HAP-1 (cell line): ENCODE measurements at regions not wholly inside any gene's neighbourhood (a gene's known extent, or its start where the extent isn't known, plus 50 kb on each side); places are given as distances from the start of the nearest gene placed in this dataset.
A peak's percentile ranks its signal among the peaks of the same experiment; 100 is the strongest.

Experiments
- DNase-seq, 2 experiments: peaks; one replicate each; pipeline ENCODE4 v3.0.0-alpha.2; 2016 to 2020; ENCODE audit warnings: low spot score in 2 of 2
- H3K27me3 ChIP-seq: fragments of 250-450 bp; sonication (Bioruptor Pico); 2 replicates; pipeline ENCODE4 v1.5.1; 2020; ENCODE audit warnings: low read depth, mild to moderate bottlenecking, moderate library complexity
- H3K36me3 ChIP-seq: fragments of 250-450 bp; sonication (Bioruptor Pico); replicated peaks from 2 replicates; pipeline ENCODE4 v1.5.1; 2020; ENCODE audit warnings: mild to moderate bottlenecking
- H3K4me1 ChIP-seq: fragments of 250-450 bp; sonication (Bioruptor Pico); 2 replicates; pipeline ENCODE4 v1.5.1; 2020; ENCODE audit warnings: mild to moderate bottlenecking
- H3K4me3 ChIP-seq: fragments of 250-450 bp; sonication (Bioruptor Pico); 2 replicates; pipeline ENCODE4 v1.5.1; 2020; ENCODE audit warnings: mild to moderate bottlenecking, moderate library complexity
- H3K9me3 ChIP-seq: fragments of 250-450 bp; sonication (Bioruptor Pico); 2 replicates; pipeline ENCODE4 v1.5.1; 2020; ENCODE audit warnings: mild to moderate bottlenecking, moderate library complexity
- in situ Hi-C: fragments of 300-500 bp; cut with MboI; formaldehyde crosslinking; loops from 3 replicates; pipeline ENCODE4 v1.14.3; 2020; ENCODE audit warnings: low sequenced_read_pairs, inconsistent platforms, mixed read lengths

DNA sequence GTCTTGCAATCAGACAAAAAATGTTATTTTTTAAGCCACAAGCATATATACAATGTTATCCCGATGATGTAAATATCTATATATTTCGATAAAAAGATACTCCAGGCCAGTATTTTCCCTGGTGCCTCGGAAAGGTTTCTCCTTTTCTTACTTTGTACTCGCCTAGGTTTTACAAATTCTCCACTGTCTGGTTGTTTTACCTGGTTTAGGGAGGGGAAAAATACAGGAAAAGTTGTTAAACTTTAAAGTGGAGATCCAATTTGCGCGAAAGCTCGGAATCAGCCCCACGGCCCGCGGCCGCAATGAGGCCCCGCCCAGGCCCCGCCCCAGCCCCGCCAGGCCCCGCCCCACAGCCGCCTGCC is 58.4 kb upstream of the WNT7B start:
- peak overlapping the region; percentile 38 for H3K4me3 ChIP-seq
- H3K27me3 ChIP-seq, result no peaks in the 10 kb centered on the region
- no peaks in the 10 kb centered on the region for H3K9me3 ChIP-seq
- no peaks in the 10 kb centered on the region for H3K36me3 ChIP-seq
- H3K4me1 ChIP-seq, result peaks cover 36% of the 10 kb centered on the region
- in situ Hi-C loops, result loop anchor here (25.0 kb wide), 1 partner anchor 98 kb away; no protein-coding TSS in a partner anchor
- DNase-seq, result no peak

DNA sequence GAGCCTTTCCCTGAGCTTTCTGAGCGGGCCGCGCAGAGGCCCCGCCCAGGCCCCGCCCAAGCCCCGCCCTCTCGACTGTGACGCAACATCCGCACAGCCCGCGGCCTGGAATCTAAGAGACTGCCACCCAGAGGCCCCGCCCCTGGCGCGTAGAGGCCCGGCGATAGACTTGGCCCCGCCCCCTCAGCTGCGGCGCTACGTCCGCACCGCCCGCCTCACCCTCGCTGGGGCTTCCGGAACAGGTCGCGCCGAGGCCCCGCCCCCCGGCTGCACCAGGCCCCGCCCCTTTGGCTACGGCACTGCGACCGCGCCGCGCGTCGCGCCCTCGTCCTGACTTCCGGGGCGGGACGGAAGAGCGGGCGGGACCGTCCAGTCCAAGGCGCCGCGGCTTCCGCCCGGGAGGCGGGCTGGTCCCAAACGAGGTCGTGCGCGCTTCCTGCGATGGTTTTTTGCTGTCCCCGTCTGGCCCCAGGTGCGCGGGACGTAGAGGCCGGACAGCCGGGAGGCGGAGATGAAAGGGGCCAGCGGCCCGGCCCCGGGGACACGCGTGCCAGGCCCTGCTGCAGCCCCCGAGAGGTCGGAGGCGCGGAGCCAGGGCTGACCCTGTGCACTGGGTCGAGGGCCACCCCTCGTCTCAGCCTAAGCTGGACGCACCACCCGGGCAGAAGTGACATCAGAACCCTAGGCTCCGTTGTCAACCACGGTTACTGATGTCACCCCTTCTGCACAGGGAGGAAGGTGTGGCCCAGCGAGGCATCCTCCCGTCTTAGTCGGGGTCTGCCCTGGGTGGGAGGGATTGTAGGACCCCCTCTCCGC is 59.0 kb upstream of the WNT7B start:
- Histone ChIP-seq H3K4me3 (peak overlapping the region; percentile 89), H3K36me3 (no peaks in the 10 kb centered on the region), H3K9me3 (no peaks in the 10 kb centered on the region), H3K4me1 (peaks cover 42% of the 10 kb centered on the region), H3K27me3 (no peaks in the 10 kb centered on the region)
- DNase-seq, result peak; percentile 98 to 100
- in situ Hi-C loops, result loop anchor here (25.0 kb wide), 1 partner anchor 99 kb away; no protein-coding TSS in a partner anchor

DNA sequence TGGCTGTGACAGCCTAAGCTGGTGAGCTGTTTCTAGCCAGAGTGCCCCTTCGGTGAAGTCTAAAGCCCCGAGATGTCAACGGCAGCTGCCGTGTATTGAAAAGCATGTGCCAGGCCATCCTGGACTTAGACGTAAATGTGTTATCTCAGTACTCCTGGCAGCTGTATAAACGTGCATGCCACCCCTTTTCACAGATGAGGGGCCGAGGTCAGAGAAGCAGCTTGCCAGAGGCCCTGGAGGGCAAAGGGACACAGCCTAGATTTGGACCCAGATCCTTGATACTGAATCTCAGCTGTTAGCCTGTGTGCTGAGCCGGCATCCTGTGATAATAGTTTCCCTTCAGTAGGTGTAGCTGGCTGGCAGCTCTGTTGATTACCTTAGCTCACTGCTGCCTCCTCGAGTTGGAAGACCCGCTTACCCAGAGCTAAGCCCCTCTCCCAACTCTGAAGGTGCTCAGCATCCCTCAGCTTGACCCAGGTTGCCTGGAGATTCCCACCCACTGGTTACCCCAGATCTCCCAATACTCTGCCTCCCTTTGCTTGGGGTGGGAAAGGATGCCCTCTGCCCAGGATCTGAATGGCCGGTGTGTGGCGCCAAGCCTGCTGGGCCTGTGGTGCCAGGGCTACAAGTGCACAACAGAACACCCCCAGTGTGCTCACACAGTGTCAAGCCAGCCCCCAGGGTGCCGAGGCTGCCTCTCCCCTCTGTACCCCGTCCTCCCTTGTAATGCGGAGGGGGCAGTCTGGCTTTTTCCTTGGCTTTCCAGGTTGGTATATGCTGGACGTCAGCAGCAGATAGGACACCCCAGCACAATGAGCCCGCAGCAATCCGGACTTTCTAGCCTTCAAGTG is 59.8 kb upstream of the WNT7B start:
- no peaks in the 10 kb centered on the region for H3K9me3 ChIP-seq
- H3K27me3 ChIP-seq, result no peaks in the 10 kb centered on the region
- peak overlapping the region; percentile 89 for H3K4me3 ChIP-seq
- peak in 1 of 2 experiments; percentile 60 for DNase-seq
- H3K36me3 ChIP-seq, result no peaks in the 10 kb centered on the region
- H3K4me1 ChIP-seq, result peaks cover 50% of the 10 kb centered on the region
- in situ Hi-C loops, result loop anchor here (25.0 kb wide), 1 partner anchor 99 kb away; no protein-coding TSS in a partner anchor

DNA sequence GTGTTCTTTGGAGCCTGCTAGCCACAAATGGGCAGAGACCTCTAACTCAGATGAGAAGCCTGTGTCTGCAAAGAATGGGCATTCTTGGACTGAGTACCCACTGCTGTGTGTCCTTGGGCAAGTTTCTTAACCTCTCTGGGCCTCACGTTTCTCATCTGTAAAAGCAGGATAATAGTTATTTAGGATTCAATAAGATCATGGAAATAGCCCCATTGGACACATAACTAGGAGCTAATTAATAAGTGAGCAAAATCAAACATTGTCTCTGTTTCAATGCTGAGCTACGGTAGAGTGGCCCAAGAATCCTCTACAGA is 61.2 kb upstream of the WNT7B start:
- Histone ChIP-seq H3K36me3 (peaks cover 5% of the 10 kb centered on the region; the same call in 1 of the 2 replicates), H3K27me3 (no peaks in the 10 kb centered on the region), H3K4me1 (peaks cover 59% of the 10 kb centered on the region), H3K4me3 (no peak overlapping the region), H3K9me3 (no peaks in the 10 kb centered on the region)
- no peak for DNase-seq
- in situ Hi-C loops, result loop anchor here (25.0 kb wide), 1 partner anchor 101 kb away; no protein-coding TSS in a partner anchor

DNA sequence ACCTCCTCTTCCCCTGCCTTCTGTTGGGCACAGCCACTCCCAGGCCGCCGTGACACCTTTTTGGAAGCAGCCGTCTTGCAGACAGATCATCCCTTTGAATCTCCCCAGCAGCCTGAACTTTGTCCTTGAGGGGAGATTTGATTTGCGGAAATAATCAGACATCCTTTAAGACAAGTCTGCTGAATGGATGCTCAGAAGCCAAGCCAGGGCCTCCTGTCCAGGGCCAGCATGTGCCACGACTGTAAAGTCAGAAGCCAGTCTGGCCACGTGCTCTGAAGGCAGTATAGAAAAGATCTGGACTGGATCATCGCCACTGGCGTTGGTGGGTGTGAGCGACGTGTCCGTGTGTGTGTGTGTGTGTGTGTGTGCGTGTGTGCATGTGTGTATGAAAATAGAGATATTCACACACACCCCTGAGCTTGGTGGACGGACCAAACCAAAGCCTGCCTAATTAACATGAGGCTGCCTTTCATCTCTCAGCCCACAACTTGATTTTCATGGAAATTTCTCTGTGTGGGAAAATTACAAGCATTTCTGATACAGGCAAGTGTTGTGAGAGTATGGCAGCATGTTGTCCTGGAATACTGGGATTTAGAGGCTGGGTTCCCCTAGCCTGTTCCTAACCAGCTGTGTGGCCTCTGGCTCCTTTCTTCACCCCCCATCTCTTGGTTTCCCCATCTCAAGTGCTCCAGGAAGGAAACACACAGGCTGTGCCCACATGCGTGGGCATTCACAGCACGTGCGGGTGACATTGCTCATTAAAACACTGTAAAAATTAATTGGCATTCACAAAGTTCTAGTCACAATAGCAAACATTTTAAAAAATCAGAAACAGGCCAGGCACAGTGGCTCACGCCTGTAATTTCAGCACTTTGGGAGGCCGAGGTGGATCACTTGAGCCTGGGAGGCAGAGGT is 61.8 kb upstream of the WNT7B start:
- H3K4me1 ChIP-seq, result peaks cover 66% of the 10 kb centered on the region
- H3K4me3 ChIP-seq, result no peak overlapping the region
- H3K36me3 ChIP-seq, result peaks cover 5% of the 10 kb centered on the region; the same call in 1 of the 2 replicates
- H3K9me3 ChIP-seq, result no peaks in the 10 kb centered on the region
- DNase-seq, result peak; percentile 68 to 74
- no peaks in the 10 kb centered on the region for H3K27me3 ChIP-seq
- in situ Hi-C loops, result loop anchor here (25.0 kb wide), 1 partner anchor 101 kb away; no protein-coding TSS in a partner anchor

DNA sequence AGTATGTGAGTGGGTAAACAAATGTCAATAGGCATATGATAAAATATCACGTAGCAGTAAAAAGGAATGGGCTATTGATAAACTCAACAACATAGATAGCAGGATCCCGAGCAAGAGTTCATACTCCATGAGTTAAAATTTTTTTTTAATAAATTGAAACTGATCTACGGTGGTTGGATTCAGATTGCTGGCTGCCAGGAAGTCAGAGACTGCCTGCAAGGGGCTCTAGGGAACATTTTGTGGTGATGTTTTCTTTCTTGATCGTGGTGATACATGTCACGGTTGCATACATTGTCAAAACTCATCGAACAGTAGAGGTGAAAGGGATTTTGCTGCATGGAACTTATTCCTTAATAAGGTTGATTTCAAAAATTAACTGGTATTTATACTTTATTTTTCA is 62.6 kb upstream of the WNT7B start:
- H3K27me3 ChIP-seq, result no peaks in the 10 kb centered on the region
- H3K9me3 ChIP-seq, result no peaks in the 10 kb centered on the region
- in situ Hi-C loops, result loop anchor here (25.0 kb wide), 1 partner anchor 102 kb away; no protein-coding TSS in a partner anchor
- DNase-seq, result no peak
- peaks cover 71% of the 10 kb centered on the region for H3K4me1 ChIP-seq
- H3K4me3 ChIP-seq, result no peak overlapping the region
- H3K36me3 ChIP-seq, result peaks cover 5% of the 10 kb centered on the region; the same call in 1 of the 2 replicates

DNA sequence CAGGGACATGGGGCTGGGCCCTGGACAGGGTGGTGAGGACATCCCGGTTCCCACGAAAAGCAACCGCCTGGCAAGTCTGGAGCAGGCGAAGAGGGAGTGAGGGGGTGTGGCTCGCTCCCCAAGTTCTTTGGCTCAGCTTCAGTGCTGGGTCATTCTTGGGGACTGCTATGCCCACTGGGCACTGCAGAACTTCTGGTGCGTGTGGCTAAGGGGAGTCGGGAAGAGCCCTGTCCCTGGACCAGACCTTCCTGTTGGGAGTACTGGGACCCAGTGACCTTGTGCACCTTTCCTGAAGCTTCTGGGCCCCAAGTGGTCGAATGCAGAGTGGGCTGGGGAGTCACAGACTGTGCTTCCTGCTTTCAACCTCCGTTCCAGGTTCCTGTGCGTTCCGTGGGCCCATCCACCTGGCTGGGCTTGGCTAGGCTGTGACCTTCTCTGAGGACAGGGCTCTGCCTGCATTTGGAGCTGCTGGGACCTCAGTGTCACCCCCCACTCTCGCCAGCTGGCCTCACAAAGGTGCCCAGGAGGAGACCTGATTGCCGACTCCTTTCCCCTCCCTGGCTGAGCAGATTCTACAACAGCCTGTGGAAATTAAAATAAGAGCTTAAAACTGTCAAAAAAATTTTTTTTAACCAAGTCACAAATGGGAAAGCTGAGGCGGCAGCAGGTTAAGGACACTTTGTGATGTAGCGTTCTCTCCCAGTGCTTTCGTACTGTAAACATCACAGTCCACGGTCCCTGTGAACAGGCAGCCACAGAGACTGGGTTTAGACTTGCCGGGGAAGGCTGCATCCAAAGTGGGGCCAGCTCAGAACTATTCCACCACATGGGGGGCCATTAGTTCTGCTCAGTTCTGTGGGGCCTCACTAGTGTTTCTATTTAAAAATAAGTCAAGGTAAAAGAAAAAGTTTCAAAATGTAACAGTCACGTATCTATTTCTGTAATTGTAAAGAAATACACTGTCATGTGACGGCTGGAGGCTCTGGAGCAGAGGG is 63.8 kb upstream of the WNT7B start:
- peak in 1 of 2 experiments; percentile 21 for DNase-seq
- no peaks in the 10 kb centered on the region for H3K27me3 ChIP-seq
- in situ Hi-C loops, result loop anchor here (25.0 kb wide), 1 partner anchor 103 kb away; no protein-coding TSS in a partner anchor
- H3K36me3 ChIP-seq, result peaks cover 5% of the 10 kb centered on the region; the same call in 1 of the 2 replicates
- peaks cover 73% of the 10 kb centered on the region for H3K4me1 ChIP-seq
- H3K9me3 ChIP-seq, result no peaks in the 10 kb centered on the region
- H3K4me3 ChIP-seq, result no peak overlapping the region

DNA sequence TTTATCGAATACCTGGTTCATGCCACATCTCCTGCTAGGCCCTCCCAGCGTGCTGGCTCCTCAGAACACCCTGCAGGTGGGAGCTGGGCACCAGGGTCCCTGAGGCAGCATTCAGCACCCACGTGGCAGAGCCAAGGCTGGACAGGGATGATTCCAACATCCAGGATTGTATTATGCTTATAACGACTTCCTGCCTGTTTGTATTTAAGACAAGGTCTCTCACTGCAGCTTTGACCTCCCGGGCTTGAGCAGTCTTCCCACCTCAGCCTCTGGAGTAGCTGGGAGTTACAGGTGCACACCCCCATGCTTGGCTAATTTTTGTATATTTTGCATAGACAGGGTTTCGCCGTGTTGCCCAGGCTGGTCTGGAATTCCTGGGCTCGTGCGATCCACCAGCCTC is 64.7 kb upstream of the WNT7B start:
- Histone ChIP-seq H3K27me3 (no peaks in the 10 kb centered on the region), H3K4me1 (peaks cover 71% of the 10 kb centered on the region), H3K36me3 (peaks cover 5% of the 10 kb centered on the region; the same call in 1 of the 2 replicates), H3K4me3 (no peak overlapping the region), H3K9me3 (no peaks in the 10 kb centered on the region)
- DNase-seq, result peak in 1 of 2 experiments; percentile 17
- in situ Hi-C loops, result loop anchor here (25.0 kb wide), 1 partner anchor 104 kb away; no protein-coding TSS in a partner anchor

DNA sequence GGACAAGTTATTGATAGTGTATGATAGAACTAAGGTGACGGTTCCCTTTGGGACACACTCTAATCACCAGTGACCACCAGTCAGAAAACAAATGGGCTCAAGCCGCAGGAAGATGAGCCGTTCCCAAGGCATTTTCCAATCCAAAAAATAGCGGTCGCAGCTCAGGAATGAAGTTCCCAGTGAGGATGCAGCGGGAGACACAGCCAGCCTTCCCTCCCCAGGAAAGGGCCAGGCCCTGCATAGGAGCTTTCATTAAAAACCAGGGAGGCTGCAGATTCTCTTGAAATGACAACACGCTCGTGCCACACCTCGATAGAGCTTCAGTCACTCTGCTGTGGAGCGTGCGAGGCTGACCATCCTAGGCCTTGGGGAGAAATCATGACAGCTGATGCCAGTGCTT is 65.8 kb upstream of the WNT7B start:
- H3K4me1 ChIP-seq, result peaks cover 67% of the 10 kb centered on the region
- peak overlapping the region; percentile 10 for H3K4me3 ChIP-seq
- no peaks in the 10 kb centered on the region for H3K9me3 ChIP-seq
- H3K27me3 ChIP-seq, result no peaks in the 10 kb centered on the region
- H3K36me3 ChIP-seq, result peaks cover 5% of the 10 kb centered on the region; the same call in 1 of the 2 replicates
- DNase-seq, result peak in 1 of 2 experiments; percentile 31
- in situ Hi-C loops, result loop anchor here (25.0 kb wide), 1 partner anchor 105 kb away; no protein-coding TSS in a partner anchor

DNA sequence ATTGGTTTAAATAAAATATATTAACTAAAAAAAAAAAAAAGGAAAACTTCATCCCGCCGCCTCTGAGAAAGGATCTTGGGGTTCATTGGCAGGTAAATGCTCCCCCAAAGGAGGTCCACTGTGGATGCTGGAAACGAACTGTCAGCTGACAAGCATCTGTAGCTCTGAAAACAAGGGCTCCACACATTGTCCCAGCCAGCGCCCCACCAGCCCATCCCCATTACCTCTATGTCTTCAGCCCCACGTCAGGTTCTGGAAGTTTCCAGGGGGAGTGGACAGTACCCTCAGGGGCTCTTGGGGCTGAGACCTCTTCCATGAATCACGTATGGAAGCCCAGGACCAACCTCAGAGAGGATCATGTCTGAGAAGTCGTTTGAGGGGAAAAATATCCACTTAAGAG is 66.4 kb upstream of the WNT7B start:
- Histone ChIP-seq H3K4me1 (peaks cover 65% of the 10 kb centered on the region), H3K4me3 (peak overlapping the region; percentile 30), H3K36me3 (peaks cover 5% of the 10 kb centered on the region; the same call in 1 of the 2 replicates), H3K9me3 (no peaks in the 10 kb centered on the region), H3K27me3 (no peaks in the 10 kb centered on the region)
- in situ Hi-C loops, result loop anchor here (25.0 kb wide), 1 partner anchor 106 kb away; no protein-coding TSS in a partner anchor
- DNase-seq, result peak in 1 of 2 experiments; percentile 8

DNA sequence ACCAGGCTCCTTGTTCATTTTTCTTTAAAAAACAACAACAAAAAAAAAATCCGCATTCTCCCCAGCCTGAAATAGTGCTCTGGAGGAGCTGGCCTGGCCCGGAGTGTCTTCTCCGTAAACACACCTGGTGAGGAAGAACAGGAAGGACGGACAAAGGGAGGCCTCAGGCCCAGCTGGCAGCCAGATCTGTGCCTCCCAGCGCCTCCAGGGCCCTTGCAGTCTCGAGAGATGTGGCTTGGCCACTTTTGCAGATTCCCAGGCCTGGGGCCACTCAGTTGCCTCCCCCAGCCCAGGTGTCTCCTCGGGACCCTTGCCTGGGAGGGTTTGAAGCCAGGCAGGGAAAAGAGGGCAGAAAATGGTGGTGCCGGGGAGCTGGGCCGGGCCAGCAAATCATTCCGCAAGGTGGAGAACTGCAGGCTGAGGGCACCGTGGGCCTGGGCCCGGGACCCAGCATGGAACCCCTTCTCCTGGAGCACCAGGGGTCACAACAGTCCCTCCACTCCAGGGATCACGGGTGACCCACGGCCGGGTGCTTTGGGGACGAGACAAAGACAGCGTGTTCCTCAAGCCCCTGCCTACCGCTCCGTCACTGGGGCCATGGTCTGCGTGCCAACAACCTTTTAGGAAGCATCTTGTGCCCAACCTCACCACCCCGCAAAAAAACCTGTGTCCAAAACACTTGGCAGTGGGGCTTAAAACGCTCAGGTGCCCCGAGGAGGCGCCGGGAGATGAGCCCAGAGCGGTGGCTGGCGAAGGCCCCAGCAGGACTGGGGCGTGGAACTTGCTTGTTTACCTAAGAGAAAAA is 67.1 kb upstream of the WNT7B start:
- Histone ChIP-seq H3K4me3 (peak overlapping the region; percentile 30), H3K4me1 (peaks cover 58% of the 10 kb centered on the region), H3K27me3 (no peaks in the 10 kb centered on the region), H3K36me3 (peaks cover 5% of the 10 kb centered on the region; the same call in 1 of the 2 replicates), H3K9me3 (no peaks in the 10 kb centered on the region)
- DNase-seq, result peak in 1 of 2 experiments; percentile 64
- in situ Hi-C loops, result loop anchor here (25.0 kb wide), 1 partner anchor 107 kb away; no protein-coding TSS in a partner anchor
